Ishikawa (cell line): ENCODE measurements at regions not wholly inside any gene's neighbourhood (a gene's known extent, or its start where the extent isn't known, plus 50 kb on each side); places are given as distances from the start of the nearest gene placed in this dataset.

Experiments
- CEBPB ChIP-seq: IDR thresholded peaks from 2 replicates; pipeline ENCODE4 v1.6.1; 2012
- EGR1 ChIP-seq: IDR thresholded peaks from 2 replicates; pipeline ENCODE4 v1.6.1; 2012
- EP300 ChIP-seq: IDR thresholded peaks from 2 replicates; pipeline ENCODE4 v1.6.1; 2012; ENCODE audit warnings: borderline replicate concordance
- NFIC ChIP-seq: IDR thresholded peaks from 2 replicates; pipeline ENCODE4 v1.6.1; 2012
- REST ChIP-seq: IDR thresholded peaks from 2 replicates; pipeline ENCODE4 v1.6.1; 2012; ENCODE audit warnings: low read depth, mild to moderate bottlenecking

- TF ChIP-seq EGR1 (no peak), NFIC (no peak), REST (no peak), CEBPB (no peak), EP300 (no peak)
These were observed 181.6 kb upstream of the HS6ST1 start for GRCh38 chr2:128500138-128500800.
